ENCODE measurements at regions not wholly inside any gene's neighbourhood (a gene's known extent, or its start where the extent isn't known, plus 50 kb on each side); places are given as distances from the start of the nearest gene placed in this dataset.

GRCh38 chr15:62591842-62592838 is 427.1 kb upstream of the C2CD4B start:
- no peak for DNase-seq

- DNase-seq = no peak
Observed at GRCh38 chr15:62592920-62593319, 427.8 kb upstream of the C2CD4B start.

DNA sequence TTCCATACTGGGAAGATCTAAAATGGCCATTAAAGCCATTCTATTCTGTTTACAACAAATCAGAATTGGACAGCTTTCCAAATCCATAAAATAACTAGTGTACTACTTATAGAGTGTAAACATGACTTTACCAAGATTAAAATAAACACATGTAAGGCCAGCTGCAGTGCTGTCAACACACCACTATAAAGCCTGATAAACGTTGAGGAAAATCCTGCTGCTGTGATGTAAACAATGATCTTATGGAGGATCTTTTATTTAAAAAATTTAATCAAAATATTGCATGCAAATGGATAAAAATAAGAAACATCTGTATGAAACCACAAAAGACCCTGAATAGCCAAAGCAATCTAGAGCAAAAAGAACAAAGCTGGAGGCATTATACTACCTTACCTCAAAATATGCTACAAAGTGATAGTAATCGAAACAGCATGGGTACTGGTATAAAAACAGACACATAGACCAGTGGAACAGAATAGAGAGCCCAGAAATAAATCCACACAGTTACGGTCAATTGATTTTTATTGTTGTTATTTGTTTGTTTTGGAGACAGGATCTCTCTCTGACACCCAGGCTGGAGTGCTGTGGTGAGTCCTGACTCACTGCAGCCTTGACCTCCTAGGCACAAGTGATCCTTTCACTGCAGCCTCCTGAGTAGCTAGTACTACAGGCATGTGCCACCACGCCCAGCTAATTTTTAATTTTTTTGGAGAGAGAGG is 428.8 kb upstream of the C2CD4B start:
- peak; percentile 69 for DNase-seq

GRCh38 chr15:62598217-62598616 is 433.1 kb upstream of the C2CD4B start:
- DNase-seq = no peak

DNA sequence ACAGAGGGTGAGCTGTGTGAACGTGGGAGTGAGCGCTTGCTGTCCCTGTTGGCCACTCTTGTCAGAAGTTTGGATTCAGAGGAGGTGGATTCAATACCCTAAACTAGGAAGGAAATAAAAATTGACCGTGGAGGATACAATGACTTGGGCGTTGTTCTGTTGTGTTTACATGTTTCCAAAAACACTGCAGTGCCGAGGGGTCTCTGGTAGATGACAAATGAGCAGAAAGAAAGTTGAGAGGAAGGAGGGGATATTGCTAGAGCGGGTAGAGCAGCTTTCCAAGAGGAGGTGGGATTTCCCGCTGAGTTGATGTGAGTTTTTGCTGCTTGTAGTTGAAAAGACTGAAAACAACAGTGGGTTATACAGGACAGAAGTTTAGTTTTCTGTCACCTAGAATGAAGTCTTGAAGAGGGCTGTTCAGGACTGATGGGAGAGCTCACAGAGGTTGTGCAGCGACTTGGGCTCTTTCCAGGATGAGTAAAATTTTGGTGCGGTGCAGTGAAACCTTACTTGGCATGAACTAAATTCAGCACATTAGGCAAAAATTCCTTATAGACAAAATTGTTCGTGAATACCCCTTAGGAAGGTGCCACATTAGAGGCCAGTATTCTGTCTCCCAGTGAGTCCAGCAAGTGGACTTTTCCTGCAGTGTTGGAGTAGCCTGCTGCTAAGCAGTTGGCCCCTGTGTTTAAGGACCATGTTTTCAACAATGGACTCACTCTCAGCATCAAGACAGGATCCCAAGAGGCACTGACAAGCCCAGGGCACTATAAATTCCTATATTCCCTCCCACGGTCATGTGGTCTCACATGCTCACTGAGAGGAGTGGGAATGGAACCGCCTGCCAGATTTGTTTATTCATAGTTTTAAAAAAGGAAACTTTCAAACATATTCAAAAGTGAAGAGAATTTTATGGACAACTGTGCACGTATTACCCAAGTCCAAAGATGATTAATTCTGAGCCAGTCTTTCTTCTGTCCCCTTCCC is 435.0 kb upstream of the C2CD4B start:
- DNase-seq = no peak

- no peak for DNase-seq
Observed at GRCh38 chr15:62601777-62602545, 436.9 kb upstream of the C2CD4B start.

DNA sequence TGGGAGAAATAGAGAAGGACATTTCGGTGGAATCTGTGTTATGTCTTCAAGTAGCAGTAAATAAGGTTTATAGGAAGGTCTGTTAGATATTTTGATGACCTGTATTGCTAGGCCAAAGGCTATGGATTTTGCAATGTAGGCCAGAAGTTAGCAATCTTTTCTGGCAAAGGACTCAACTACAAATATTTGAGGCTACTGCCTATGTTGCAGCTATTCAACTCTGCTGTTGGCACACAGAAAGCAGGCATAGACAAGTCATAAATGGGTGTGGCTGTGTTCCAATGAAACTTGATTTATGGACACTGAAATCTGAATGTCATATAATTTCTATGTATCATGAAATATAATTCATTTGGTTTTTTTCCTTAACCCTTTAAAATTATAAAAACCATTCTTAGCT is 438.7 kb upstream of the C2CD4B start:
- DNase-seq = no peak

GRCh38 chr15:62605282-62605681 is 437.3 kb upstream of the TPM1 start:
- DNase-seq = no peak

DNA sequence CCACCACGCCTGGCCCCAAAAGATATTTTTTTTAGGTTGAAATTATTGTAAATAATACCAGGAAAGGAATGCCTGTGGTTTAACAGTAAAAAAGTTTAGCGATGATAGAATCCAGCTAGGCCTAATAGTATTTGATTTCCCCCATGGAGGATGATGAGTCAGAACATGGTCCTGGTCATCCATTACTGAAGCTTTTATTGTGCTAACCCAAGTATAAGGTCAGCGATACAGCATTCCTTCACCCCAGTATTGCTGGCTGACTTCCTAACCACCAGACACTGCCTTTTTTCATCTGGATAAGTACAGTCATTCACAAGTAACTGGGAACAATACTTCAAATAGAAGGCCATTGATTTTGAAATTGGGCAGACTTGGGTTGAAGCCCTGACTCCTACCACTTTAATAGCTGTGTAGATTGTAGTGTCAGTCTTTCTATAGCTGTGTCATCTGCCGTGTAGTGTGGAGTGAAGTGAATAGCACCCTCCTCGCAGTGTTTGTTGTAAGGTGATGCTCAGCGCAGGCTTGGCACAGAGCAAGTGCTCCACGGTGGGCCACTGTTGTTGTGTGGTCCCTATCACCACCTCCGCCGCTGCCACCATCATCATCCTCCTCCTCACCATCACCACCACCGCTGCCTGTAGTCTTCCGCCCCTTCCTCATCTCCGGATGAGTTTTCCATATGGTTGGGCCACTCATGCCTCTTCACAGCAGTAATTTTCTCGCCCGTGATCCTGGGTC is 436.0 kb upstream of the TPM1 start:
- DNase-seq = no peak

GRCh38 chr15:62607114-62607462 is 435.5 kb upstream of the TPM1 start:
- DNase-seq = no peak

- DNase-seq = no peak
Observed at GRCh38 chr15:62607643-62608042, 434.9 kb upstream of the TPM1 start.

- DNase-seq = no peak
Observed at GRCh38 chr15:62608369-62608768, 434.2 kb upstream of the TPM1 start.

GRCh38 chr15:62610265-62610869 is 432.2 kb upstream of the TPM1 start:
- no peak for DNase-seq

- no peak for DNase-seq
Observed at GRCh38 chr15:62611002-62611401, 431.5 kb upstream of the TPM1 start.

DNA sequence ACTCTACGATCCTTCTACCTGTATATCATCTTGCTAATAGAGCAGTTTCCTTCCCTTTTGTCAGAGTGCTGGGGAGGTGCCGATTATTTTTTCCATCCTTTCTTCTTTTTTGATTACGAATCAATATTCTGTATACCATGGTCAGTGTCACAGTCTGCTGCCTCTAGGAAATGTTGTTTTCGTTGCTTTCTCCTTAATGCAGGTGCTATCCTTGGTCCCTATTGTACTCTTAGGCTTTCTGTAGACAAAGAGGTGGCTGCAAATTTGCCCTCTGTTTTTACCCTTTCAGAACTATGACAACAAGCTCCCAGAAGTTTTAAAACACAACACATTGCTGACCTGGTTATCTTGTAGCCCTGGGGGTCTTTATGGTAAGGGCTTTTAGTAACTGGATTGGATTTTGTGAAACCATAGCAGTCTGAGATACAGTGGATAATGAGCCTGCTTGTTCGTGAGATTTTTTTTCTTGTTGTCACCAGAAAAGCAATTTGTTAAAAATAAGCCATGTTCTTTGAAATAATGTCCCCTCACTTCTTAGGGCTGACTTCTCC is 430.3 kb upstream of the TPM1 start:
- DNase-seq = no peak

DNA sequence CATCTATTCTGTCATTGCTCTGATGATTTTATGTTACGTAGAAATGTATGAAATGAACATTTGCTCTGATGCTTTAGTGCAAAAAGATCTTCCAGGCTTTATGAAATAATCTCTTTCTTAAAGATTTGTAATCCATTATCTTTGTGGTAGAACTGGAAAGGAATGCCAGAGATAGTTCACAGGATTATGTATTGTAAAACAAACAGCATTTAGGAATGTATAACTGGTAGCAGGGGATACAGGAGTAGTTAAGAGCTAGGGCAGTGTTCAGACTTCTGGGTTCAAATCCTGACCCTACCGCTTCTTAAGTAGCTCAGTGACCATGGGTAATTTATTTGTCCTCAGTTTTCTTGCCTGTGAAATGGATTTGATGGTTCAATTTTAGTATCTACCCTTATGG is 429.8 kb upstream of the TPM1 start:
- DNase-seq = no peak

GRCh38 chr15:62616746-62617145 is 425.8 kb upstream of the TPM1 start:
- DNase-seq = no peak

DNA sequence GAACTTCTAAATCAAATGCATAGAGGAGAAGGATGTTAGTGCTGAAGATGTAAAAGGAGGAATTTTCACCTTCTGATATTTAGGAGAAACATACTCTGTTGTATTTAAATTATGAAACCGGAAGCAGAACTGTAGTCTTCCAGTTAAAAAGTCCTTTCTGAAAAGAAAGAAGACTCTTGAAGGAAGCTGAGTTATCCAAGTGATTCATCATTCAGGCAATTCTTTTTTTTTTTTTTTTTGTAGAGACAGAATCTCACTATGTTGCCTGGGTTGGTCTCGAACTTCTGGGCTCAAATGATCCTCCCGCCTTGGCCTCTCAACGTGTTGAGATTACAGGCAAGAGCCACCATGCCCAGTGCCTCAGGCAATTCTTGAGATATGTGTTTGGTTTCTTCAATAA is 424.8 kb upstream of the TPM1 start:
- no peak for DNase-seq

GRCh38 chr15:62618432-62618831 is 424.1 kb upstream of the TPM1 start:
- DNase-seq = no peak

GRCh38 chr15:62618846-62619504 is 423.6 kb upstream of the TPM1 start:
- no peak for DNase-seq

All from NCI-H510A treated with DMSO at 0.1 percent for 48 hours (cell line).